ENCODE measurements at regions not wholly inside any gene's neighbourhood (a gene's known extent, or its start where the extent isn't known, plus 50 kb on each side); places are given as distances from the start of the nearest gene placed in this dataset.

GRCh38 chr16:75983296-75983695 lies 257.0 kb upstream of the CPHXL start:
- H3K36me3 ChIP-seq (ENCODE audit: control insufficient read depth, insufficient read depth, low read length) = no peaks in the 10 kb centered on the region
- no peak overlapping the region for H3K4me3 ChIP-seq (ENCODE audit: low read depth, low read length)
- CTCF ChIA-PET = no interaction called here
- TF ChIP-seq CTCF (IDR thresholded peaks at IDR 0.05; ENCODE audit: insufficient read depth, low read depth, low read length) = no peak
- no peaks in the 10 kb centered on the region for H3K27me3 ChIP-seq (ENCODE audit: control insufficient read depth, insufficient read depth, low read length)
- POLR2A ChIA-PET = no interaction called here
- DNase-seq (ENCODE audit: low read depth) = no peak

- no peak for DNase-seq (ENCODE audit: low read depth)
- Histone ChIP-seq H3K36me3 (ENCODE audit: control insufficient read depth, insufficient read depth, low read length) (no peaks in the 10 kb centered on the region), H3K27me3 (ENCODE audit: control insufficient read depth, insufficient read depth, low read length) (no peaks in the 10 kb centered on the region), H3K4me3 (ENCODE audit: low read depth, low read length) (no peak overlapping the region)
- ChIA-PET POLR2A (no interaction called here), CTCF (no interaction called here)
- no peak for TF ChIP-seq CTCF (IDR thresholded peaks at IDR 0.05; ENCODE audit: insufficient read depth, low read depth, low read length)
Observed at GRCh38 chr16:75983741-75984381, 257.6 kb upstream of the CPHXL start.

GRCh38 chr16:75987323-75987722 lies 261.0 kb upstream of the CPHXL start:
- ChIA-PET POLR2A (no interaction called here), CTCF (no interaction called here)
- TF ChIP-seq CTCF (IDR thresholded peaks at IDR 0.05; ENCODE audit: insufficient read depth, low read depth, low read length) = no peak

GRCh38 chr16:75996491-75996890 lies 270.2 kb upstream of the CPHXL start:
- POLR2A ChIA-PET = no interaction called here
- no peaks in the 10 kb centered on the region for H3K27me3 ChIP-seq (ENCODE audit: control insufficient read depth, insufficient read depth, low read length)
- H3K4me3 ChIP-seq (ENCODE audit: low read depth, low read length) = no peak overlapping the region
- DNase-seq (ENCODE audit: low read depth) = no peak
- no peaks in the 10 kb centered on the region for H3K36me3 ChIP-seq (ENCODE audit: control insufficient read depth, insufficient read depth, low read length)
- TF ChIP-seq CTCF (IDR thresholded peaks at IDR 0.05; ENCODE audit: insufficient read depth, low read depth, low read length) = no peak
- CTCF ChIA-PET = no interaction called here

More at GRCh38 chr16:75987323-75987722, 261.0 kb upstream of the CPHXL start:
- Histone ChIP-seq H3K27me3 (ENCODE audit: control insufficient read depth, insufficient read depth, low read length) (no peaks in the 10 kb centered on the region), H3K36me3 (ENCODE audit: control insufficient read depth, insufficient read depth, low read length) (no peaks in the 10 kb centered on the region), H3K4me3 (ENCODE audit: low read depth, low read length) (no peak overlapping the region)
- no peak for DNase-seq (ENCODE audit: low read depth)

- no peak for TF ChIP-seq CTCF (IDR thresholded peaks at IDR 0.05; ENCODE audit: insufficient read depth, low read depth, low read length)
- POLR2A ChIA-PET = no interaction called here
- CTCF ChIA-PET = no interaction called here
- Histone ChIP-seq H3K36me3 (ENCODE audit: control insufficient read depth, insufficient read depth, low read length) (no peaks in the 10 kb centered on the region), H3K4me3 (ENCODE audit: low read depth, low read length) (no peak overlapping the region), H3K27me3 (ENCODE audit: control insufficient read depth, insufficient read depth, low read length) (no peaks in the 10 kb centered on the region)
- DNase-seq (ENCODE audit: low read depth) = no peak
Observed at GRCh38 chr16:75997606-75998005, 271.3 kb upstream of the CPHXL start.

Measured in BJ (cell line).